SH-SY5Y (cell line): ENCODE measurements at regions not wholly inside any gene's neighbourhood (a gene's known extent, or its start where the extent isn't known, plus 50 kb on each side); places are given as distances from the start of the nearest gene placed in this dataset.

Source experiments
- GATA2 ChIP-seq: IDR thresholded peaks from 2 replicates; pipeline ENCODE4 v1.6.1; 2011; ENCODE audit warnings: mild to moderate bottlenecking, low read depth, low read length
- GATA3 ChIP-seq: IDR thresholded peaks from 2 replicates; pipeline ENCODE4 v1.6.1; 2011; ENCODE audit warnings: low read depth, mild to moderate bottlenecking, low read length, moderate library complexity

DNA sequence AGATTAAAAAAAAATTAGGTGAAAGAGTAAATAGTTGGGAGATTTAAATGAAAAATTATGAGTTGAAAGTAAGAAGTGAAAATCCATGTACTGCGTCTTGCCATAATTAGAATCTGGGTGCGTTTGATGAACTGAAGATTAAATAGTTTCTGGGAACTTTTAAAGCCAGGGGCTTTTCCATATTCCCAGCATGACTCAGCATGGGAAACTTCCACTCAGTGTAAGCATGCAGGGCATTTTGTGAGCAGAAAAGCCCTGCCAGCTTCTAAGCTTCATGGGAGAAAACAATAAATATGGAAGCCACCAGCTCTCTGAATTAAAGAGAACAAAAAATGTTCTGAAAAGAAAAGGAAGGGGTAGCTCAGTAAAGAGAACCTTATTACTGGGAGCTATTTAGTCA lies 62.0 kb upstream of the EDNRB start:
- TF ChIP-seq GATA3 (no peak), GATA2 (no peak)

DNA sequence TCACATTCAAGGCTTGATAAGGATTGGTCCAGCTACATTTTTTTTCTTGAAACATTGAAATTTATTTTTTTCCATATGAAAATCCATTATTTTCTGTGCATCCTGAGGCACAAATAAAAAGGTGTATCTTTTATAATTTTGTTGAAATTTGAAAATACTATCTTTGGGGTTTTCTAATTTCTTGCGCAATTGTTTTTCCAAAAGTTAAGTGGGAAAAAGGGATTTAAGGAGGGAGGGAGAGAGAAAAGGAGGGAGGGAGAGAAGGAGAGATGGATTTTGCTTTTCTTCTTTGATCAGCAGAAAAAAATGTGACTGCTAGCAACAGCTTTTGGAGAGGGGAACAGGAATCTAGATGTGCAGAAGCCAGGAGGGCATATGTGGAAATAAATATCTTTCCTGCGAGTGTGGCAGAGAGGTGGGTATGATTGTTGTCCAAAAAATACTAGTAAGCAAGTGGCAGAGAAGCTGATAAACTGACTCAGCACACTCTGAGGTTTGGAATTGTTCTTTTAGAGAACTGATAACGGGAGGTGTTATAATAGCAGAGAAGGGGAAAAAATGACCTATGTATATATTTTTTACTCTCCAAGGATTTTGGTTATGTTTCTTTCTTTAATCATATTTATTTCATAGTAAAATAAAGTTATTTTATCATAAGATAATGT lies 61.2 kb upstream of the EDNRB start:
- TF ChIP-seq GATA2 (no peak), GATA3 (no peak)

DNA sequence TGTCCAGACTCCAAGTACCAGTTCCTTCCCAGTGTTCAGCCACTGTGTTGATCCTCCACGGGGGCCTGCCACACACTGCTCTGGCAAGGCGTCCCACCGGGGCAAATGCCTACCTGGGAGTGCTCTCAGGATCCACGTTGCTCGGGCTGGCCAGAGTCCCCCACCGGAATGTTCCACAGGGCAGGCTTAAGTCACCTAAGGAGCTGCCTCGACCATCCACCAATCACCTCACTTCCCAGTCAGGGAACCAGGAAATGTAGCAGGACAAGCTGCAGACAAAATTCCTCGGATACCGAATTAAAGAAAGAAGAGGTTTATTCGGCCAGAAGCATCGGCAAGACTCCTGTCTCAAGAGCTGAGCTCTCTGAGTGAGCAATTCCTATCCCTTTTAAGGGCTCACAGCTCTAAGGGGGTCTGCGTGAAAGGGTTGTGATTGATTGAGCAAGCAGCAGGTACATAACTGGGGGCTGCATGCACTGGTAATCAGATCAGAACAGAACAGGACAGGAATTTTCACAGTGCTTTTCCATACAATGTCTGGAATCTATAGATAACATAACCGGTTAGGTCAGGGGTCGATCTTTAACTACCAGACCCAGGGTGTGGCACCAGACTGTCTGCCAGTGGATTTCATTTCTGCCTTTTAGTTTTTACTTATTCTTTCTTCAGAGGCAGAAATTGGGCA lies 56.9 kb upstream of the EDNRB start:
- TF ChIP-seq GATA3 (no peak), GATA2 (no peak)

DNA sequence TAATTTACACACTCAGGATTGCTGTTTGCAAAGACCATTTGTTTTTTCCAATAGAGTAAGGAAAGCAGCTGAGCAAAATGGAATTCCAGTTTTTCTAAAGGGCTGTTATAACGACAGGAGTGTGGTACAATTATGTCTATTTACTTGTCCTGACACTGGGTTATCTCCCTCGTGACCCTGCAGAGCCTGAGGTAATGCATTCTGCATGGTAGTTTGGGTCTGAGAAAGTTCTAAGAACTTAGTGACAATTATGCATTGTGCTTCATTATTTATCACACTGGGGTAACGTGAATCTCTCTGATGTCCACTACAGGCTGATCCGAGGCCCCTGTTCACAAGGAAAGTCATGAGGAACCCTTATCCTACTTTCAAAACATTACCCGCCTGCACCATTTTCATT lies 50.7 kb upstream of the EDNRB start:
- TF ChIP-seq GATA2 (no peak), GATA3 (no peak)
